ENCODE measurements at regions not wholly inside any gene's neighbourhood (a gene's known extent, or its start where the extent isn't known, plus 50 kb on each side); places are given as distances from the start of the nearest gene placed in this dataset.

- TF ChIP-seq POLR2A (IDR thresholded peaks at IDR 0.05; ENCODE audit: low read depth, low read length): no peak
- no peak for TF ChIP-seq TAF1 (IDR thresholded peaks at IDR 0.05; ENCODE audit: low read depth, low read length)
- TF ChIP-seq SPI1 (IDR thresholded peaks at IDR 0.05; ENCODE audit: low read depth, low read length): no peak
- TF ChIP-seq POLR2AphosphoS5 (IDR thresholded peaks at IDR 0.05; ENCODE audit: low read depth, low read length): no peak
- TF ChIP-seq PAX5 (IDR thresholded peaks at IDR 0.05; ENCODE audit: insufficient read depth, low read length, severe bottlenecking): no peak
- no peak for TF ChIP-seq POU2F2 (IDR thresholded peaks at IDR 0.05; ENCODE audit: low read depth, low read length)
These were observed 987.6 kb downstream of the TBC1D22A start for GRCh38 chr22:47750086-47750485.

Measured in GM12891 (cell line).